ENCODE measurements at regions not wholly inside any gene's neighbourhood (a gene's known extent, or its start where the extent isn't known, plus 50 kb on each side); places are given as distances from the start of the nearest gene placed in this dataset.

- no peak overlapping the region for H3K4me2 ChIP-seq (ENCODE audit: low read depth, low read length, poor library complexity, severe bottlenecking)
- no peak for TF ChIP-seq EZH2phosphoT487 (IDR thresholded peaks at IDR 0.05; ENCODE audit: borderline replicate concordance)
- TF ChIP-seq CTCF (conservative IDR thresholded peaks at IDR 0.05; ENCODE audit: low read length), result no peak
- H3K9me2 ChIP-seq (replicated peaks; ENCODE audit: low read depth, low read length), result no peaks in the 10 kb centered on the region
- H4K20me1 ChIP-seq (ENCODE audit: insufficient read depth, low read length, poor library complexity, severe bottlenecking), result no peaks in the 10 kb centered on the region
- no peaks in the 10 kb centered on the region for H3K79me2 ChIP-seq (ENCODE audit: insufficient read depth, low read length)
- H3K36me3 ChIP-seq (ENCODE audit: insufficient read depth, low read length), result no peaks in the 10 kb centered on the region
- no peak overlapping the region for H3K4me3 ChIP-seq (ENCODE audit: low read length, poor library complexity, severe bottlenecking)
- no peak overlapping the region for H3K9ac ChIP-seq (ENCODE audit: low read depth, low read length, poor library complexity, severe bottlenecking)
- no peaks in the 10 kb centered on the region for H3F3A ChIP-seq (ENCODE audit: low read depth)
- H3K4me1 ChIP-seq (ENCODE audit: insufficient read depth, low read length, poor library complexity, severe bottlenecking), result no peaks in the 10 kb centered on the region
- H3K9me3 ChIP-seq (ENCODE audit: insufficient read depth, low read depth, low read length), result peaks cover 6% of the 10 kb centered on the region; the same call in 1 of the 2 replicates
- no peaks in the 10 kb centered on the region for H3K27me3 ChIP-seq (ENCODE audit: insufficient read depth, low read length, poor library complexity, severe bottlenecking)
- no peak overlapping the region for H2AFZ ChIP-seq (ENCODE audit: low read length)
These were observed 566.8 kb upstream of the USP24 start for GRCh38 chr1:55781944-55782482.

GRCh38 chr1:55781003-55781402 lies 565.8 kb upstream of the USP24 start:
- no peak overlapping the region for H2AFZ ChIP-seq (ENCODE audit: low read length)
- no peaks in the 10 kb centered on the region for H3K36me3 ChIP-seq (ENCODE audit: insufficient read depth, low read length)
- H3K9me3 ChIP-seq (ENCODE audit: insufficient read depth, low read depth, low read length), result peaks cover 6% of the 10 kb centered on the region; the same call in 1 of the 2 replicates
- H3F3A ChIP-seq (ENCODE audit: low read depth), result no peaks in the 10 kb centered on the region
- H3K9me2 ChIP-seq (replicated peaks; ENCODE audit: low read depth, low read length), result no peaks in the 10 kb centered on the region
- H3K27me3 ChIP-seq (ENCODE audit: insufficient read depth, low read length, poor library complexity, severe bottlenecking), result no peaks in the 10 kb centered on the region
- no peaks in the 10 kb centered on the region for H3K79me2 ChIP-seq (ENCODE audit: insufficient read depth, low read length)
- H3K4me2 ChIP-seq (ENCODE audit: low read depth, low read length, poor library complexity, severe bottlenecking), result no peak overlapping the region
- H3K9ac ChIP-seq (ENCODE audit: low read depth, low read length, poor library complexity, severe bottlenecking), result no peak overlapping the region
- H3K4me3 ChIP-seq (ENCODE audit: low read length, poor library complexity, severe bottlenecking), result no peak overlapping the region
- no peaks in the 10 kb centered on the region for H4K20me1 ChIP-seq (ENCODE audit: insufficient read depth, low read length, poor library complexity, severe bottlenecking)
- no peaks in the 10 kb centered on the region for H3K4me1 ChIP-seq (ENCODE audit: insufficient read depth, low read length, poor library complexity, severe bottlenecking)
- TF ChIP-seq EZH2phosphoT487 (IDR thresholded peaks at IDR 0.05; ENCODE audit: borderline replicate concordance) (no peak), CTCF (conservative IDR thresholded peaks at IDR 0.05; ENCODE audit: low read length) (no peak)

- no peaks in the 10 kb centered on the region for H3K79me2 ChIP-seq (ENCODE audit: insufficient read depth, low read length)
- peaks cover 6% of the 10 kb centered on the region; the same call in 1 of the 2 replicates for H3K9me3 ChIP-seq (ENCODE audit: insufficient read depth, low read depth, low read length)
- no peak for TF ChIP-seq CTCF (conservative IDR thresholded peaks at IDR 0.05; ENCODE audit: low read length)
- TF ChIP-seq EZH2phosphoT487 (IDR thresholded peaks at IDR 0.05; ENCODE audit: borderline replicate concordance), result no peak
- no peaks in the 10 kb centered on the region for H3K27me3 ChIP-seq (ENCODE audit: insufficient read depth, low read length, poor library complexity, severe bottlenecking)
- H2AFZ ChIP-seq (ENCODE audit: low read length), result no peak overlapping the region
- H3K4me2 ChIP-seq (ENCODE audit: low read depth, low read length, poor library complexity, severe bottlenecking), result no peak overlapping the region
- H3F3A ChIP-seq (ENCODE audit: low read depth), result no peaks in the 10 kb centered on the region
- no peaks in the 10 kb centered on the region for H3K4me1 ChIP-seq (ENCODE audit: insufficient read depth, low read length, poor library complexity, severe bottlenecking)
- no peaks in the 10 kb centered on the region for H3K36me3 ChIP-seq (ENCODE audit: insufficient read depth, low read length)
- no peak overlapping the region for H3K9ac ChIP-seq (ENCODE audit: low read depth, low read length, poor library complexity, severe bottlenecking)
- H4K20me1 ChIP-seq (ENCODE audit: insufficient read depth, low read length, poor library complexity, severe bottlenecking), result no peaks in the 10 kb centered on the region
- H3K4me3 ChIP-seq (ENCODE audit: low read length, poor library complexity, severe bottlenecking), result no peak overlapping the region
- no peaks in the 10 kb centered on the region for H3K9me2 ChIP-seq (replicated peaks; ENCODE audit: low read depth, low read length)
These were observed 562.4 kb upstream of the USP24 start for GRCh38 chr1:55777545-55777944.

Data from Loucy (cell line).